CD4-positive, alpha-beta T cell treated with Interleukin-6 for 4 hours (primary cell): ENCODE measurements at regions not wholly inside any gene's neighbourhood (a gene's known extent, or its start where the extent isn't known, plus 50 kb on each side); places are given as distances from the start of the nearest gene placed in this dataset.
"Not testable (repeated sequence)": the region's sequence is repeated elsewhere in the genome, so short reads cannot be mapped to it uniquely, and the experiment has no call there.

Experiments used
- DNase-seq: peaks from one replicate; pipeline ENCODE4 v3.0.0-alpha.2; 2020; ENCODE audit warnings: mixed read lengths

DNA sequence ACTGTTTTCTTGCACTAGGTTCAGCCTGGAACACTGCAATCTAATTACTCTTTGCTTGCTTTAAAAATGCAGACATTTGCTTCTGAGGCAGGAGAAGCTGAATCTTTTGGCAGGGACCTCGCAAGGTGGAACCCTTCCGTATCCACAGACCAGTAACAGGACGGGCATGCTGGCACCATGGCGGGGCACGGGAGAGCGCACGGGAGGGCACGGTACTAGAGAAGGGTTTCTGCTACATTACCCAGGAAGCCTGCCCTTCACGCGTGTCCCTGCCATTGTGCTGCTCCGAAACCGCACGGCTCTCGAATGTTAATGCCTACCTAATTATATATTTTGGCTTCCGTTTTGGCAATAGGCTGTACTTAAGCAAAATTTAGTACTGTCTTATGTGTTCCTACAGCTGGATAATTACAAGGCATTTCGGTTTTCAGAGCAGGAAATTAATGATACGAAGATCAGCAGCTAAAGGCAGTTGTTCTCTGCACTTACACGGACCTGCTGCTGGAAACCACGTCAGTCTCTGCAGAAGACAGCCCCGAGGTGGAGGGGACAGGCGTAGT lies 430.4 kb downstream of the IRS2 start:
- DNase-seq: no peak

DNA sequence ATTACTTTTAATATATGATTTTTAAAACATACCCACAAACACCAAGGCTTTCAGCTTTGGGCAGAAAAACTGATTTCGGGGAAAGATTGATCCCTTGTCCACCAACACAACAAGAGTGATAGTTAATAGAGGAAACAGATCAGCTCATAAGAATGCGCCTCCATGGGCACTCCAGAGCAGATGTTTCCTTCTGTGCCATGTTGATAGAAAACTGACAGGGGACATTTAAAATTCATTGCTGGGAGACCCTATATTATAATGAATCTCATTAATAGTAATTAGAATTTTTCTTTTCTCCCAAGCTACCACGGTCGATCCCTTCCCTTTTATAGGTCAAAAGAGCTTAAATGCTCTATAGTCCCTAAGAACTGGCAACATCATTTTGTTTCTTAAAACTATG lies 431.2 kb downstream of the IRS2 start:
- no peak for DNase-seq

DNA sequence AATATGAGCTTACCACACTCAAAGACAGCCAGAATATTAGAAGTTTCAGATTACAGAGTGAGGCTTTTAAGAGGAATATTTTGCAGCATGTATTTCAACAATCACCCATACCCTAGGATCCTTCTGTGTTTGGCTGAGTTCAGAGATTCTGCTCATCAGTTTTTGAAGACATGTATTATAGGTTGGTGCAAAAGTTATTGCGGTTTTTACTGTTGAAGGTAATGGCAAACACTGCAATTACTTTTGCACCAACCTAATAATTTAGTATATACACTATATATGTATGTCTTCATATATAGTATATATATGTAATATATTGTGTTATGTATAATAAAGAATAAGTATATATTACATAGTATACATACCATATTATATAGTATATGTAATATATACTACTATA lies 435.1 kb downstream of the IRS2 start:
- no peak for DNase-seq

DNA sequence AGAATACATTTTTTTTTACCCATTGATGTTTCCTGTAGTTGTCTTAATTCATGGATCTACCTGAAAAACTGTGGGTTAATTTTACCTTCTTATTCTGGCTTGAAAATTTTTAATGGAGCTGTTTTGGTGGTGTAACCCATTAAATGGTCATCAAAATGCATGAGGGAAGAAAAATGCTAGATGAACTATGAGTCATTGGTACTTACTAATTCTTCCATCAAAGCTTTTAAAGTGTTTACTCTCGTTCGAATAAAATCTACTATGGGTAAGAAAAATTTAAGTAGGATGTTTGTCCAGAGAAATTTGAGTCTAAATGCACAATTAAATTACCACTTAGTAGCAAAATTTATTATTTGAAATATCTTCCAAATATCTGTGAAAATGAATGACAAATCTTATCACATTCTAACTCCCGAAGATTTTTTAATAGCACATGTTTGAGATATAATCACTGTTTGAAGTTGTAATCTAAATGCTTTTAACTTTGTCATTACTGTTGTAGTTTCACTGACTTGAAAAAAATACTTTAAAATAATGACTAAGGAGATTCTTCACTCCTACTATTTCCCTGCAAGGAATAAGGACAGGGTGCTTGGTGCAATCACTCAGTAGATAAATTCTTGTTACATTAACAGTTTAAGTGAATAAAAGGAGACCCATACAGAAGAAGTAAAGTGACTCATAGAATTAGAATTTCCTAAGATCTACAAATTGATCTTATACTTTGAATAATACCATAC lies 437.7 kb downstream of the IRS2 start:
- no peak for DNase-seq

DNA sequence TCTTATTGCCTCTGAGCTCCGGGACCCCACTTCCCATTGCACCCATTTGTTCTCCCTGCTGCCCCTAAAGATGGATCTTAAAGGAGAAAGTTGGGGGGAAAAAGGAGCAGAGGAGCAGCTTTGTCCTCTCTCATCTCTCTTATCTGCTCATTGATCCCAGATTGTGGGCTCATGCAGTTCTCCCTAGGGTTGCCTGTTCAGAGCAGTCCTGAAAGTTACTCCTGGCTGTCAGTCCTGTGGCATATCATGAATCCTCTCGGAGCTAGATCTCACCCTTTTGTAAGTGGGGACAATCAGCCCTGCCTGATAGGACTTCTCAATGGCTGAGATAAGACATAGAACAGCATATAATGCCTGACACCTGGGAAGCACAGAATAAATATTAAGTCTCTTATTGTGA lies 440.3 kb downstream of the IRS2 start:
- no peak for DNase-seq

DNA sequence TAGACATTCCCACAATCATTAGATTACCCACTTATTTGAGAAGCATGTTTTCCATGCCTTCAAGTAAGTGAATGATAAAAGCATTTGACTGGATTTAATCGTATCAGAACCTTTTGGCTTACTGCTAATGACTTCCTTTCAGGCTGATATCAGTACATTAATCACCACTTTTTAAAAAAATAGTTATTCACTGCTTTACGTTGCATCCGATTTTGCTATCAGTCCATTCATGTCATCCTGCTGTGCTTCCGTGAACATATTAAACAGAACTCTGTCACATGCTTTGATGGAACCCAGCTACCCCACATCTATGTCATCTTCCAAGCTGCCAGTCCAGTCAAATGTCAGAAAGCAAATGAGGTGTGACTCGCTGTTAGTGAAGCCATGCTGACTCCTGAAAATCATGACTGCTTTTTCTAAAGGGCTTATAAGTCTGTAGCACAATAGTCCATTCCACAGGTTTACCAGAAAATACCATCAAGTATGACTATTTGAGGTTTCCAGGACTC lies 440.9 kb downstream of the IRS2 start:
- no peak for DNase-seq

DNA sequence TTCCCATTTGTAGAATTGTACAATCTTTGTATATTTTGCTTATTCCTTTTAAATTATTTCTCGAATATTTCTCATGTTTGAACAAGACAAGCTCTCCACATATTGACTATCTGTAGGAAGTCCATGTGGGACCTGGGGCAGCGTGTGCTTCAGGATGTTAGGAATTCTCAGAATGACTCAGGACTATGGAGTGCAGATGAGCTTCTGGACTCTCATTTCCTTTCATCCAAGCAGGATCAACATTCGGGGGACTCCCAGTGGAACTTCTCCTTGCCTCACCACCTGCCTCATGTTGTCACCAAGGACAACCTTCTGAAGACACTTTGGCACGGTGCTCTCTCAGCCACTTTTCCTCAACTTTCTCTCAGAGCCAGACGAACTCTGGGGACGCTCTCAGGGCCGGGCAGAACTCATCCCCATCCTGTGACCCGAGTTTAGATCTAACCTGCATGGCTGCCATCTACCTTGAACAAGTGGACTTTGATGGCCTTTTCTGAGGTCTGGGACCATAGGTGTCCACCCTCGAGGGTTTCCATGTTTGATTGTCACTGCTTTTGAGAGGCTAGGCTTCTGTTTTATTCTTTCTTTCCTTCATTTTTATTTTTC lies 441.7 kb downstream of the IRS2 start:
- no peak for DNase-seq

DNA sequence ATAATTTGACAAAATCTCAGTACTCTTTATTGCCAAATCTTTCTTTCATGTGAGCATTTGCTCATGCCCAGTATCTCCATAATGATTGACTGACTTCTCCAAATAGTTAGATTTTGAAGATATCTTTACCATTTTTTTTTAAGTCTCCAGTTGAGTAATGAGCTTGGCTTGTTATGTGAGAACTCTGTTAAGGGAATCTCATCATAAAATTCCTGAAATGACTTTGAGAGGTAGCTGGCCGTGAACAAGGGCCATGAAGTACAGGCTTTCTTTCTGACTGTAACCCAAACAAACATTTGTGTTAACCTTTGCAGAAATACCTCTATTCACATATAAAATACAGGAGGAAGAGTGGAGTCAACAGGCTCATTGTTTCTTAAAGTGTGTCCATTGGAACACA lies 449.7 kb downstream of the IRS2 start:
- DNase-seq: no peak

DNA sequence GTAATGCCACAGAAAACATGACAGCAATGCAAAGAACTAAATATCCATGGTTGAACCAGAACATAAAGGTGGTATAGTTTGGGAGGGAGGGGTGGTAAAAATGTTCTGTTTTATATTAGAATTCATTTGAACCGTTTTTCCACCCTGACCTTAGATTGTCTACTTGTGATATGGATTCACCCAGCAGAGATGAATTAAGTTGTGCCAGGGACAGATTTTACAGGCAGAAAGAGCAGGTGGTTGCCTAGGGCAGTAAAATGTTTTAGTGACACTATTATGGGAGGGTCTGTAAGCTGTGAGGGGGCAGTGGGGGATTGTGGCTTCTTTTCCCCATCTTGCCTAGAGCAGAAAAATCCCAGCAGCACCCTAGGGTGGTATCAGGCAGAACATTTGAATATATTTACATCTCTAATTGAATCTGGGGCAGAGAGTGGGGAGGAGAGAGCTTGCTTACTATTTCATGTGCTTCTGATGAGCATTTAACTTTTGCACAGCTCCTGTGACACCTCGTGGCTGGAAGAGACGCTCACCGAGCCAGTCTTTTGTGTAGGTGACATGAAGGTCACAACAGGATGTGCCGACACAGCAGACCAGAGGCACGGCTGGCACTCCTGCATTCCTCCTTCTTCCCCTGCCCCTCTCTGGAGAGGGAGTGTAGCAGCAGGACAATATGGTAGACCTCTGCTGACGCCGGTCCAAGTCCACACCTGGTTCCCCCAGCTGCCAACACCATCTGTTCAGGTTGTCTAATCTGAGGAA lies 452.3 kb downstream of the IRS2 start:
- no peak for DNase-seq

DNA sequence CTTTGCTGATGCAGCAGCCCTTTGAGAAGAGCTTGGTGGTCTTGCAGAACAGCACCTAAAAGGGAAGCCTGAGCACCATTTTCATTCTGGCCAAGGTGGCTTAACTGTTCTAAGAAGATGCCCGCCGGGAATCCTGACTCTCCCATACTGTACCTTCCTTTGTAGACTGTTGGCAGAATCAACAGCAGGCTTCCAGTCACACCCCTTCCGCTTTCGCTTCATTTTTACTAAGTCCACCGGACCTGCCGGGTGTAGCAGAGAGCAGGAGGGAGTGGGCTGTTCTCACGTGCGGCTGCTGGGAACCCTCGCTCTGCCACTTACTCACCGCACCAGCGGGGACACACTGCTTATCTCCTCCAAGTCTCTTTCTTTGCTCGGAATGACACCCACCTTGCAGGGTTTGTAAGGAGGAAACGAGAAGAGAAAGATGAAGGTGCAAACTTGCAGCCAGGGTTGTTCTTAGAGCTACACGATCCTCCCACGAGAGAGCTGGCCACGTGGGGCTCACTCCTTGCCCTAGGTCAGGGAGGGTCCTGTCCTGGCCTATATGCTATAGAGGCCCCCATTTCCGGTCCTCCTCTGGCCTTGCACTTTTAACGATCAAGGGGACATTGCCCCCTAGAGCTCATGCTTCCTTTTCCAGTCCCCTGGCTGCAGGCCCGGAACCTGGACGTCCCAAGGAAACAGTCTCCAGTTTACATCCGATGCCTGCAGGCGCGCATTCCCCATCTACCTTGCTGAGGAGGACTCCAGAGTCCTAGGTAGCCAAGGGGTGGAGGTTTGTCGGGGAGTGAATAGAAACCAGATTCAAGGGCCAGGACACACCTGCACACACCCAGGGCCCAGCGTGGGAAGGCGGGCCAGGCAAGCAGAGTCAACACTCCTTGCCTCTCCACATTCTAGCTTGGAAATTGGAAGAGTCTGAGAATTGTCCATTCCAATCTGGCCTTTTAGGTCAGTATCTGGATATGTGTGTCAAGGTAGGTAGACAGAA lies 453.6 kb downstream of the IRS2 start:
- DNase-seq: no peak

DNA sequence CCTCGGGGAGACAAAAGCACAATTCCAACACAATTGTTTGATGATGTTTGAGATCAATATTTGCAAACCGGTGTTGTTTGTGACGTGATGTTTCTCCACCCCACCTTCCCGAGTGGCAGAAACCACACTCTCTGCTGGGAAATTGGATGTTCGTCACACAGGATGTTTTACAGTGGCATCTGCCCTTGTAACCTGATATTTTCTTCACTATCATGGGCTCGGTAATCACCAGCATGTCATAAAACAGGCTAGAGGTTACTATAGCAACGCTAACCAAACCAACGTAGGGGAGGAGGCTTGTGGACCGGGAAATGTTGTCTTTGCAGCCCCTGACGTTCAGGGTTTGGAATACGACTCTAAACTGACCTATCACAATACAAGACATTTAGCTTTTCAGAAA lies 454.5 kb downstream of the IRS2 start:
- DNase-seq: no peak

DNA sequence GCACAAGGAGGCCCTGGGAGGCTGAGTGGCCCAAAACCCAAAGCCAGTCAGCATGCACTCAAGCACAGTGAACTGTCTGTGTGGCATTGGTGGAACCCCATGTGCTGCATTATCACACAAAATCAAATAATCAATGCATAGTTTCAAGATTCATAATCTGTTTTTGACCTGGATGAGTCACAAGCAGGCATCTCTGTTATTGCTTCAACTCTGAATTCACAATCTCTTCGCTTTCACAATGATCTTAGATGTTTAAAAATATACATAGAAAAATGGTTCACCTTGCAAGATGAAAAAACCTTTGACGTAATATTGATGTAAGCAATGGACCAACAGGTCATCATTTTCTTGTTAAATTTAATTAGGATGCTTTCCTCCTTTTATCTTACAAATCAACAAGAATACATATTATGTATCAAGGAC lies 455.4 kb downstream of the IRS2 start:
- DNase-seq: no peak

DNA sequence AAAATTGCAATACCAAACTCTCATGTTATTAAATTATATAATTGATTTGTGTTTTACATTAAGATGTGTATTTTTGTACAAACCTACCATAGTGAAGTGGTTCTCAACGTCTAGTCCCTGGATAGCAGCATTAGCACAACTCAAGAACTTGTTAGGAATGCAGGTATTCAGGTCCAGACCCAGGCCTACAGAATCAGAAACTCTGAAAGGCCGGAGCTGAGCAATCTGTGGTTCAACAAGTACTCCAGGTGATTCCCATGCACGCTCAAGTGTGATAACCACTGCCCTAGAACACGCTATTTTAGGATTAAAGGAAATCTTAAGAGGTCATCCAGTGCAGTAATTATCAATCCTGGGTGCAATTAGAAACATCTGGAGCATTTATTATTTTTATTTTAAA lies 456.3 kb downstream of the IRS2 start:
- no peak for DNase-seq

DNA sequence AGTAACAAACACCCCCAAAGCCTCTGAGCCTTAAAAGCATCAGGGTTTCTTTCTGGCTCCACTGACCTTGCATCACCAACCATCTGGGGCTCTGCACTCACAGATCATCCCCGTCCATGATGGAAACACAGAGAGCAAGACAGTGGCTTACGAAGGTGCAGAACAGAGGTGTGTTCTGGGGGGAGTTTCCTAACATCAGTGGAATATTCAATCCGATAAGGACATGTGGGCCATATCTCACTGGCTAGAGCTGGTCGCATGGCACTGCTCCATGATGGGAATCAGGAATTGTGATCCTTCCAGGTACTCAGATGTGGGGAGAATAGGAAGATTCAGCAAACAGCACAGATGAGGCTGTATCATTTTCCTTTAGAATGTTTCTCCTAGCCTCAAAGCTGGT lies 457.2 kb downstream of the IRS2 start:
- no peak for DNase-seq

DNA sequence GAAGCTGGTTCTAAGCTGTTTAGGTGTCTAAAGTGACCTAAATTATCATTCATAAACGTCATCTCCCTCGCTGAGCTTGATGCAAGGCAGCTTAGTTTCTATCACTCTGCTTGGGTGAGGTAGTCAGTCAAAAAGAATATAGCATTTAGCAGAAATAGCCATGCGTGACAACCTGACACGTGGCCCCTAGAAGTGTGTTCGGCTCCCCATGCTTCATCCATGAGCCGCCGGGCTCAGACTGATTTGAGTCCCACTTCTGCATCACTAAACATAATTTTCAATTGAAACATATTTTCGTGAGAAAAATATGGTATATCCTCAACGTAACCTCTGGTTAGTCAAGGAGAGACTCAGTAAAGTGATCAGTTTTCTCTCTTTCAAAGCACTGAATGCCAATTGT lies 459.8 kb downstream of the IRS2 start:
- DNase-seq: no peak

DNA sequence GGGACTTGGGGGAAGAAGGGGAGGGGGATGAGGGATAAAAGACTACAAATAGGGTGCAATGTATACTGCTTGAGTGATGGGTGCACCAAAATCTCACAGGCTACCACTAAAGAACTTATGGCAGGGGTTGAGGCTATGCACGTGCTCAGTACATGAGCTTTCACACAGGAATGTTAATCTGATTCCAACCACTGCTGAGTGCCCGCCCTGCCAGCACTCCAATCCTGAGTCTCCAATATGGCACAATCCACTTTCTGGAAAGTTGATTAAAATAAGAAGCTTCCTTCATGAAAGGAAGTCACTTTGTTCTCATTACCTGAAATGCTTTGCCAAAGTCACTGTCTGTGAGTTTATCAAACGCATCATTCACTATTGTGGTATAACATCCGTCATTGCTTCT lies 463.0 kb downstream of the IRS2 start:
- DNase-seq: no peak

DNA sequence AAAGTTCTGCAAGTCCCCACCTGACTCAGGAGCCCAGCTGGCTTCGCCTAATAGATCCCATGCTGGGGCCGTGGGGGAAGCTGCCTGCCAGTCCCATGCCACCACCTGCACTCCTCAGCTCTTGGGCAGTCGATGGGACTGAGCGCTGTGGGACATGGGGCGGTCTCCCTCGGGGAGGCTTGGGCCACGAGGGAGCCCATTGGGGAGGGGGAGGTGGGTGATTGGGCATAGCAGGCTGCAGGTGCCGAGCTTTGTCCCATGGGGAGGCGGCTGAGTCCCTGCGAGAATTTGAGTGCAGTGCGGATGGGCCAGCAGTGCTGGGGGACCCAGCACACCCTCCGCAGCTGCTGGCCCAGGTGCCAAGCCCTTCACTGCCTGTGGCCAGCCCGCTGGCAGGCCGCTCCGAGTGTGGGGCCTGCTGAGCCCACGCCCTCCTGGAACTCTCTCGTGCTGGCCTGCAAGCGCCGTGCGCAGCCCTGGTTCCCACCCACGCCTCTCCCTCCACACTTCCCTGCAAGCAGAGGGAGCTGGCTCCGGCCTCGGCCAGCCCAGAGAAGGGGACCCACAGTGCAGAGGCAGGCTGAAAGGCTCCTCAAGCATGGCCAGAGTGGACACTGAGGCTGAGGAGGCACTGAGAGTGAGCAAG lies 467.3 kb downstream of the IRS2 start:
- no peak for DNase-seq

DNA sequence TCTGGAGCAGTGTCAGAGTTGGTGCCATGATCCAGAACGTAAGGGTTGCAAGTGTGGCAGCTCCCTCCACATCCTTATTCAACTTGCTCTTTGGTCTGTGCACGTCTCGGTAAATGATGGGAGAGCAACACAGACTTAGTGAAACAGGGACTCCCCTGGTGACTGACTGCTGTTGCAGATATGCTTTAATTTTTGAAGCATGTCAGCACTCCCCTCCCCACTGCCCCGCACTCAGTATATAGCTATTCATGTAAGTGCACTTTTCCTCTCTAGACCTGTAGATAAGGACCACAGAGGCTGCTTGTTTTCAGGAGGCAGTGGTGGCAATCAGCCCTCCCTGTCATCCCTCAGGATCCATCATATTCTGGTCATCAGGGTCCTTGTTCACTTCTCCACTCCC lies 470.9 kb downstream of the IRS2 start:
- no peak for DNase-seq

DNA sequence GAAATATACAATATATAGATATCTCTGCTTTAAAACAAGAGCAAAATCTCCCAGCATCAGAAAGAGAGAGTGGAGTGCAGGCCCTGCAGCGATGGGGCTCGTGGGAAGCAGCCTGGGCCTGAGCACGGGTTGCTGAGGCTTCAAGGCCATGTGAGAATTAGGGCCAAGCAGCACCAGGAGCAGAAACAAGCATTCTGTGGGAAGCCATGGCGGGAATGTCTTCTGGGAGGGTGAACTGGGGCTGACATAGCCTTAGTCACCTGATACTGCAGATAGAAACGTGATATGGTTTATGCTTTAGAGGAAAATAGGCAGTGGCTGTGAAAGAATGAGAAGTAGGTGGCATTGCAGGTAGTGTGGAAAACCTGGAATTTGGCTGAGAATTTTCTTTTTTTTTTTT lies 472.3 kb downstream of the IRS2 start:
- DNase-seq: no peak

DNA sequence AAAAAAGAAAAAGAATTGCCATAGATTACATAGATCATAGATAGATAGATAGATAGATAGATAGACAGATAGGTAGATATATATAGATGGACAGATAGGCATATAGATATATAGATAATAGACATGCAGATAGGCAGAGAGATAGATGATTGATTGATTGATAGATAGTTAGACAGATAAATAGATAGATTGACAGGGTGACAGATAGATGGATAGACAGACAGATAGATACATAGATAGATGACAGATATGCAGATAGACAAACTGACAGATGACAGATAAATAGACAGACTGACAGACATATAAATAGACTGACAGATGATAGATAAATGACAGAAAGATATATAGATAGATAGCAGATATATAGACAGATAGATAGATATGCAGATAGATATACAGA lies 474.0 kb downstream of the IRS2 start:
- no peak for DNase-seq

DNA sequence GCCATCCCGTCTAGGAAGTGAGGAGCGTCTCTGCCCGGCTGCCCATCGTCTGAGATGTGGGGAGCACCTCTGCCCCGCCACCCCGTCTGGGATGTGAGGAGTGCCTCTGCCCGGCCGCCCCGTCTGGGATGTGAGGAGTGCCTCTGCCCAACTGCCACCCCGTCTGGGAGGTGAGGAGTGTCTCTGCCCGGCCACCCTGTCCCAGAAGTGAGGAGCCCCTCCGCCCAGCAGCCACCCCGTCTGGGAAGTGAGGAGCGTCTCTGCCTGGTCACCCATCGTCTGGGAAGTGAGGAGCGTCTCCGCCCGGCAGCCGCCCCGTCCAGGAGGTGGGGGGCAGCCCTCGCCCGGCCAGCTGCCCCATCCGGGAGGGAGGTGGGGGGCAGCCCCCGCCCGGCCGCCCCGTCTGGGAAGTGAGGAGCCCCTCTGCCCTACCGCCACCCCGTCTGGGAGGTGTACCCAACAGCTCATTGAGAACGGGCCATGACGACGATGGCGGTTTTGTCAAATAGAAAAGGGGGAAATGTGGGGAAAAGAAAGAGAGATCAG lies 474.9 kb downstream of the IRS2 start:
- not testable (repeated sequence) for DNase-seq
